Smooth muscle cell (in vitro differentiated cells): ENCODE measurements at regions not wholly inside any gene's neighbourhood (a gene's known extent, or its start where the extent isn't known, plus 50 kb on each side); places are given as distances from the start of the nearest gene placed in this dataset.

ENCODE experiments used
- DNase-seq: peaks from one replicate; lab custom pipeline; 2025; ENCODE audit not compliant: unreplicated experiment; lab: John Stamatoyannopoulos, UW
- H2AFZ ChIP-seq: fragments of 200-600 bp; sonication (generic); 2 replicates; pipeline ENCODE4 v1.6.0; 2016; ENCODE audit warnings: antibody characterized with exemption, low read depth, mild to moderate bottlenecking
- H3F3A ChIP-seq: fragments of 200-600 bp; sonication (generic); 2 replicates; pipeline ENCODE4 v1.6.0; 2017; ENCODE audit warnings: antibody characterized with exemption, low read depth
- H3K27ac ChIP-seq: fragments of 200-600 bp; sonication (generic); 2 replicates; pipeline ENCODE4 v1.5.1; 2016; ENCODE audit warnings: low read depth, mild to moderate bottlenecking
- H3K27me3 ChIP-seq: fragments of 200-600 bp; sonication (generic); 2 replicates; pipeline ENCODE4 v1.6.1; 2016; ENCODE audit warnings: low read depth, mild to moderate bottlenecking
- H3K36me3 ChIP-seq: fragments of 200-600 bp; sonication (generic); 2 replicates; pipeline ENCODE4 v1.5.1; 2016; ENCODE audit warnings: low read depth
- H3K4me1 ChIP-seq: fragments of 200-600 bp; sonication (generic); 2 replicates; pipeline ENCODE4 v1.5.1; 2016; ENCODE audit warnings: low read depth
- H3K4me2 ChIP-seq: fragments of 200-600 bp; sonication (generic); 2 replicates; pipeline ENCODE4 v1.6.0; 2016; ENCODE audit warnings: mild to moderate bottlenecking
- H3K4me3 ChIP-seq: fragments of 200-600 bp; sonication (generic); 2 replicates; pipeline ENCODE4 v1.5.1; 2016; ENCODE audit warnings: mild to moderate bottlenecking
- H3K79me2 ChIP-seq: fragments of 200-600 bp; sonication (generic); 2 replicates; pipeline ENCODE4 v1.6.0; 2016; ENCODE audit warnings: low read depth, mild to moderate bottlenecking
- H3K9ac ChIP-seq: fragments of 200-600 bp; sonication (generic); 2 replicates; pipeline ENCODE4 v1.6.0; 2016; ENCODE audit warnings: low read depth
- H3K9me3 ChIP-seq: fragments of 200-600 bp; sonication (generic); replicated peaks from 2 replicates; pipeline ENCODE4 v1.5.1; 2016; ENCODE audit warnings: low read depth
- H4K20me1 ChIP-seq: fragments of 200-600 bp; sonication (generic); 2 replicates; pipeline ENCODE4 v1.6.0; 2016; ENCODE audit warnings: low read depth
- CTCF ChIP-seq: fragments of 200-600 bp; sonication (generic); IDR thresholded peaks from 2 replicates; pipeline ENCODE4 v1.5.1; 2017; ENCODE audit warnings: borderline replicate concordance, mild to moderate bottlenecking, antibody characterized with exemption; ENCODE audit not compliant: insufficient read depth, poor library complexity, severe bottlenecking
- WGBS: methylation state at CpG from one replicate; pipeline ENCODE4 v1.1.7; 2016; ENCODE audit warnings: low lambda C conversion rate; 5-methylcytosine and 5-hydroxymethylcytosine counted together

- Histone ChIP-seq H4K20me1 (no peaks in the 10 kb centered on the region), H2AFZ (no peak overlapping the region), H3K4me3 (no peak overlapping the region), H3K27ac (no peak overlapping the region), H3F3A (peaks cover 23% of the 10 kb centered on the region), H3K79me2 (no peaks in the 10 kb centered on the region), H3K4me1 (peaks cover 43% of the 10 kb centered on the region), H3K4me2 (no peak overlapping the region), H3K27me3 (no peaks in the 10 kb centered on the region), H3K36me3 (no peaks in the 10 kb centered on the region), H3K9me3 (no peaks in the 10 kb centered on the region), H3K9ac (no peak overlapping the region)
- no peak for TF ChIP-seq CTCF
- no peak for DNase-seq
- WGBS: 79% methylated on average over 1 of the region's 1 CpG
Measured at GRCh38 chr18:6563896-6564295, 149.2 kb upstream of the L3MBTL4 start.

- Histone ChIP-seq H3K9ac (no peak overlapping the region), H3K27me3 (no peaks in the 10 kb centered on the region), H4K20me1 (no peaks in the 10 kb centered on the region), H3F3A (peaks cover 14% of the 10 kb centered on the region), H2AFZ (no peak overlapping the region), H3K27ac (no peak overlapping the region), H3K9me3 (no peaks in the 10 kb centered on the region), H3K4me1 (peaks cover 32% of the 10 kb centered on the region), H3K36me3 (no peaks in the 10 kb centered on the region), H3K4me3 (no peak overlapping the region), H3K4me2 (no peak overlapping the region), H3K79me2 (no peaks in the 10 kb centered on the region)
- 71% methylated on average over 4 of the region's 4 CpGs for WGBS
- DNase-seq: no peak
- no peak for TF ChIP-seq CTCF
Measured at GRCh38 chr18:6564950-6565814, 150.5 kb upstream of the L3MBTL4 start.

GRCh38 chr18:6565815-6566081, 151.0 kb upstream of the L3MBTL4 start:
- no peaks in the 10 kb centered on the region for H4K20me1 ChIP-seq
- no peak for DNase-seq

More at GRCh38 chr18:6565815-6566081, 151.0 kb upstream of the L3MBTL4 start:
- H3F3A ChIP-seq: peaks cover 13% of the 10 kb centered on the region
- no peak for TF ChIP-seq CTCF
- no peaks in the 10 kb centered on the region for H3K9me3 ChIP-seq
- H3K27me3 ChIP-seq: no peaks in the 10 kb centered on the region
- no peak overlapping the region for H3K27ac ChIP-seq
- H3K4me1 ChIP-seq: peaks cover 32% of the 10 kb centered on the region
- H3K79me2 ChIP-seq: no peaks in the 10 kb centered on the region
- no peak overlapping the region for H3K4me3 ChIP-seq
- 41% methylated on average over 2 of the region's 2 CpGs for WGBS
- H3K9ac ChIP-seq: no peak overlapping the region
- no peaks in the 10 kb centered on the region for H3K36me3 ChIP-seq
- H2AFZ ChIP-seq: no peak overlapping the region
- H3K4me2 ChIP-seq: no peak overlapping the region
